ENCODE measurements at regions not wholly inside any gene's neighbourhood (a gene's known extent, or its start where the extent isn't known, plus 50 kb on each side); places are given as distances from the start of the nearest gene placed in this dataset.
"Not testable (repeated sequence)": the region's sequence is repeated elsewhere in the genome, so short reads cannot be mapped to it uniquely, and the experiment has no call there.

DNA sequence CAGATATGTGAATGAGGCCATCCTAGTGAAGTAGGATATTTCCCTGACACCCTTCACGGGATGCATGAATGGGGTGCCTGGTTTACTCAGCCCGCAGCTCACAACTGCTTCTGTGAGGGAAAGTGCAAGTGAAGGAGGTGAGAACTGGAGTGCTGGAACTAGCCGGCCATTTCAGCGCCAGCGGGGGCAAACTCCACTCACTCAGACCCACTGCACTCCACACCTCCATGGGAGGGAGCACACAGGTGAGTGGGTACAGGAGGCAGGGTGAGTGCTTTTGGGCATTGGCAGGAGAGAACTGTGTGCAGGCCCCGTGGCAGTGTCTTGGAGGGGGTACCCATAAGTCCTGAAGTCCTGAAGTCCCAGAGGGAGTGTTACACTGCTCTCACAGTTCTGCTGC, 1008.4 kb downstream of the SLC6A15 start:
- ChIA-PET POLR2A (no interaction called here), CTCF (no interaction called here)
- Mint-ChIP-seq H3K27me3 (no peaks in the 10 kb centered on the region), H3K4me1 (ENCODE audit: low read depth) (no peaks in the 10 kb centered on the region), H3K4me3 (no peak overlapping the region), H3K9me3 (peaks cover 4% of the 10 kb centered on the region), H3K27ac (no peak overlapping the region), H3K36me3 (no peaks in the 10 kb centered on the region)
- intact Hi-C loops (cut with micrococcal nuclease): no loop called here
- no peak for DNase-seq

DNA sequence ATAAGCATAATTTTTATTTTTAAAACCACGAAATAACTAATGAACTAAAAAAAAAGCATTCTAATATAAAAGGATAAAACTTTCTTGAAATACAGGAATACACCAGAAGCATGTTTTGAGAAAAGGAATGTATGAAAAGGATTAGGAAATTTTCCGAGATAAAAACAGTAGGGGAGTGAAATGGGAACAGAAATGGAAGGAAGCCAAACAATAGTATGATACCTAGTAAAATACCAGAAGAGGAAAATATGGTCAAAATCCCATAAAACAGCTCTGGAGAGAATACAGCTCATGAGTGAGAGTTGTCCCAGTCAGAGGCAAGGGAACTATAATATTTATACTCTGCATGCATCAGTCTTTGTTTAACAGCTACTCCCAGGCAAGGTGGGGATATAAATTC, 1016.2 kb downstream of the SLC6A15 start:
- no peaks in the 10 kb centered on the region for H3K27me3 Mint-ChIP-seq
- no peak overlapping the region for H3K4me3 Mint-ChIP-seq
- CTCF ChIA-PET: no interaction called here
- no peak for DNase-seq
- POLR2A ChIA-PET: interaction anchor here (0.6 kb wide), 1 partner anchor 115 kb away, joined by 3 read pairs; no protein-coding TSS in a partner anchor
- no peak overlapping the region for H3K27ac Mint-ChIP-seq
- no peaks in the 10 kb centered on the region for H3K36me3 Mint-ChIP-seq
- H3K4me1 Mint-ChIP-seq (ENCODE audit: low read depth): no peaks in the 10 kb centered on the region
- H3K9me3 Mint-ChIP-seq: peaks cover 5% of the 10 kb centered on the region
- intact Hi-C loops (cut with micrococcal nuclease): no loop called here

DNA sequence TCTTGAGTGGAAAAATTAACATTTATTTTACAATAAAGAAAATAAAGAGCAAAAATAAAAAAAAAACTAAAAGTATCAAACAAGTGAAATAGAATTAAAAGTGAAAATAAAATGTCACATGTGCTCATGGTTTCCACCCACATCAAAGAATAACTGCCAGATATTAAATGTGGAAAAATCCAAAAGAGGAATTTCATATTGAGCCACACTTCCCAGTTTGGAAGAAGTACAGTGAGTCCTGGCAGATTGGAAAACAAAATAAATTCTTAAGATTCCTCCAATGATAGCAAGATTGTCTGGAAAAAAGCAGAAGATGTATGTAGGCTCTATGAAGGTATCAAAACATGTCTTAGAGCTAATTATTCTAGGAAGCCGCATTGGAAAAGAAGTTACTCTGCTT, 1019.5 kb downstream of the SLC6A15 start:
- H3K9me3 Mint-ChIP-seq: peaks cover 3% of the 10 kb centered on the region
- H3K36me3 Mint-ChIP-seq: no peaks in the 10 kb centered on the region
- no peaks in the 10 kb centered on the region for H3K27me3 Mint-ChIP-seq
- ChIA-PET CTCF (no interaction called here), POLR2A (no interaction called here)
- intact Hi-C loops (cut with micrococcal nuclease): no loop called here
- DNase-seq: no peak
- no peaks in the 10 kb centered on the region for H3K4me1 Mint-ChIP-seq (ENCODE audit: low read depth)
- H3K4me3 Mint-ChIP-seq: no peak overlapping the region
- H3K27ac Mint-ChIP-seq: no peak overlapping the region

DNA sequence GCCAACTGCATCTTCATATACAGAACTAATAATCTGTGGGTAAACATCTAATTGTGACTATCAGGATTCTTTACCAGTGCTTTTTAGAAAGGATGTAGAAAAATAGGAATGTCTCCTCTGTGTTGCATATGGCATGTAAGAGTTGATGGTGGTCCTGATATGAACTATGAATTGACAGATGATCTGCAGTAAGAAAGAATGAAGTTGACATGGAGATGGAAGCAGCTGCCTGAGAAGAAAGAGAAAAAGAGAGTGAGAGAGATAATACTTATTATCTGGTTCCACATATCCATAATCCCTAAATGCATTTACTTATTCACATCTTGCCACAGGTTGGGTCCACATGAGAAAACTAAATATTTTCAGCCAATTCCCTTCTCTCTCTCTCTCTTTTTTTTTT, 1022.9 kb downstream of the SLC6A15 start:
- H3K27me3 Mint-ChIP-seq: no peaks in the 10 kb centered on the region
- POLR2A ChIA-PET: no interaction called here
- no peak overlapping the region for H3K27ac Mint-ChIP-seq
- CTCF ChIA-PET: no interaction called here
- DNase-seq: no peak
- no peaks in the 10 kb centered on the region for H3K36me3 Mint-ChIP-seq
- no peak overlapping the region for H3K4me3 Mint-ChIP-seq
- intact Hi-C loops (cut with micrococcal nuclease): no loop called here
- H3K4me1 Mint-ChIP-seq (ENCODE audit: low read depth): no peaks in the 10 kb centered on the region
- H3K9me3 Mint-ChIP-seq: peaks cover 3% of the 10 kb centered on the region

DNA sequence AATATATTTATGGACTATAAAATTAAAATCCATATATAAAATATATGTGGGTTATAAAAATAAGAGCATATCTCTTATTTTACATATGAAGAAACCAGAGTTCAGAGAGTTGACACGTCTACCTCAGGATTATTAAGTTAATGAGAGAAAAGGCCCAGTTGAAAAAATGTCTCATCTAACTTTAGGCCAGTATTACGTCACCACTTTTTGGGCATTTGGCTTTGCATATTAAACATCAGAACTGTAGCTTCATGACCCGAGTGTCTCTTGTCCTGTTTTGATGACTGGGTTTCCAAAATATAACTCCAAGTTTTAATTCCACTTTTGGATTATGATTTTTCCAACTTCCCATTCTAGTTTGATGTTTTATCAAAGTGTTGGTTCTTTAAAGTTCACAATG, 1026.1 kb downstream of the SLC6A15 start:
- intact Hi-C loops (cut with micrococcal nuclease): no loop called here

DNA sequence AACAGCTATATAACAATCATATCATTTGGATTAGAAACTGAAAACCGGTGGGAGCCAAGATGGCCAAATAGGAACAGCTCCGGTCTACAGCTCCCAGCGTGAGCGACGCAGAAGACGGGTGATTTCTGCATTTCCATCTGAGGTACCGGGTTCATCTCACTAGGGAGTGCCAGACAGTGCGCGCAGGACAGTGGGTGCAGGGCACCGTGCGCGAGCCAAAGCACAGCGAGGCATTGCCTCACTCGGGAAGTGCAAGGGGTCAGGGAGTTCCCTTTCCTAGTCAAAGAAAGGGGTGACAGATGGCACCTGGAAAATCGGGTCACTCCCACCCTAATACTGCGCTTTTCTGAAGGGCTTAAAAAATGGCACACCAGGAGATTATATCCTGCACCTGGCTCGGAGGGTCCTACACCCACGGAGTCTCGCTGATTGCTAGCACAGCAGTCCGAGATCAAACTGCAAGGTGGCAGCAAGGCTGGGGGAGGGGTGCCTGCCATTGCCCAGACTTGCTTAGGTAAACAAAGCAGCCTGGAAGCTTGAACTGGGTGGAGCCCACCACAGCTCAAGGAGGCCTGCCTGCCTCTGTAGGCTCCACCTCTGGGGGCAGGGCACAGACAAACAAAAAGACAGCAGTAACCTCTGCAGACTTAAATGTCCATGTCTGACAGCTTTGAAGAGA, 1041.5 kb downstream of the SLC6A15 start:
- H3K9me3 Mint-ChIP-seq; H3K4me3 Mint-ChIP-seq; POLR2A ChIA-PET; H3K27me3 Mint-ChIP-seq; H3K4me1 Mint-ChIP-seq (ENCODE audit: low read depth); CTCF ChIA-PET; DNase-seq; H3K27ac Mint-ChIP-seq; H3K36me3 Mint-ChIP-seq; intact Hi-C loops (cut with micrococcal nuclease): not testable (repeated sequence)

More for the DNA sequence above, 1026.1 kb downstream of the SLC6A15 start:
- Mint-ChIP-seq H3K4me1 (ENCODE audit: low read depth) (no peaks in the 10 kb centered on the region), H3K4me3 (no peak overlapping the region), H3K9me3 (peaks cover 3% of the 10 kb centered on the region), H3K36me3 (no peaks in the 10 kb centered on the region), H3K27ac (no peak overlapping the region), H3K27me3 (no peaks in the 10 kb centered on the region)
- CTCF ChIA-PET: no interaction called here
- no peak for DNase-seq
- POLR2A ChIA-PET: no interaction called here

DNA sequence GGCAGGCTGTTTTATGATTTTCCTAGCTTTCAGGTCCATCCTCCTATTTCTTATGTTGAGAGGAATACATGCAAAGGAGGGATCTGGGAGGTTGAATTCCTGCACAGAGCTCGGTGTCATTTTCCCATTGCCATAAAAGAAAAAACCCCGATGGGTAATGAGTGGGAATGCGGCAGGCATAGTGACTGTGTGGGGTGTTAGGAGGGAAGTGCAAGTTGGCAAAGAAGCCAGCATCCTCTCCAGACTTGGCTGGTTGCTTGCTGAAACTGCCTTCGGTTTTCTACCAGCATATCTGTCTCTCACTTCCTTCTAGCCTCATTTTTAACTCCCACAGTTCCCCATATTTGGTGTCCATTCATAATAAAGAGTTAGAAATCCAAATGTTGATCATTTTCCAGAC, 1046.1 kb downstream of the SLC6A15 start:
- Mint-ChIP-seq H3K9me3 (no peaks in the 10 kb centered on the region), H3K27me3 (no peaks in the 10 kb centered on the region), H3K4me1 (ENCODE audit: low read depth) (no peaks in the 10 kb centered on the region), H3K36me3 (no peaks in the 10 kb centered on the region), H3K4me3 (no peak overlapping the region), H3K27ac (no peak overlapping the region)
- intact Hi-C loops (cut with micrococcal nuclease): no loop called here
- no peak for DNase-seq
- ChIA-PET CTCF (no interaction called here), POLR2A (no interaction called here)

DNA sequence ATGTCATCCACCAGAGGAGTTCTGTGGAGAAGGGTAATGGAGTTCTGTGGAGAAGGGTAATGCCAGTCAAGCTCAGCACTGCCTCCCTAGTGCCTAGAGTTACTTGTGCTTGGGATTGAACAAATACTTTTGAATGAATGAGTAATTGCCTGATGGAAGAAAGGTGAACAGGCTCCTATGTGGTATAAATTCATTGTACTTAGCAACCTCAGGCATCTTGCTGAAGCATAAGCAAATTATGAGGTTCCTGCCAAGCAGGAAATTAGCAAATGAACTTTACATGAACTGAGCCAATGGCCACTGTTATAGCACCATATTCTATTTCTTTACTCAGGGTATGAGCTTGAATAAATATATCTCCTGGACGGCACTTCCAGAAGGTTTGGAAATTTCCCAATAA, 1047.2 kb downstream of the SLC6A15 start:
- Mint-ChIP-seq H3K27ac (no peak overlapping the region), H3K4me3 (no peak overlapping the region), H3K27me3 (no peaks in the 10 kb centered on the region), H3K4me1 (ENCODE audit: low read depth) (no peaks in the 10 kb centered on the region), H3K36me3 (no peaks in the 10 kb centered on the region), H3K9me3 (no peaks in the 10 kb centered on the region)
- CTCF ChIA-PET: interaction anchor here (0.7 kb wide), 1 partner anchor 37 kb away, joined by 3 read pairs; no protein-coding TSS in a partner anchor
- intact Hi-C loops (cut with micrococcal nuclease): no loop called here
- DNase-seq: no peak
- POLR2A ChIA-PET: no interaction called here

DNA sequence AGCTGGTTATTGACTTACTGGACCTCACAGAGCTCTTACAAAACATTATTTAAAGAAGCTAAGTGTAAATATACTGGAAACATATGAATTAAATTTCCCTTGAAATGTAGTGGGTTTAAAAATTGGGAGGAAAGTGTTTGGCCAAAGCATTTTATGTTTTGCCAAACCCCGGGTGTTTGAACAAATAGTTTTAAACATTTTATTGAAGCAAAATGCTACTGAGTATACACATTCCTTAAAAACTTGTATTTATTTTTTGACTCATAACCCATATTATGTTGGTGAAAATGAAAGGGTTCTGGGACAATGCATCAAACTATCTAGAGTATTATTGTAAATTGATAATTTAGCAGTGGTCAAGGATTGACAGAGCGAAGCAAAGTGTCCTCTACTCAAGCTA, 1048.5 kb downstream of the SLC6A15 start:
- Mint-ChIP-seq H3K36me3 (no peaks in the 10 kb centered on the region), H3K27me3 (no peaks in the 10 kb centered on the region), H3K27ac (no peak overlapping the region), H3K4me1 (ENCODE audit: low read depth) (no peaks in the 10 kb centered on the region), H3K4me3 (no peak overlapping the region), H3K9me3 (peaks cover 2% of the 10 kb centered on the region)
- CTCF ChIA-PET: no interaction called here
- no peak for DNase-seq
- POLR2A ChIA-PET: no interaction called here
- intact Hi-C loops (cut with micrococcal nuclease): no loop called here

DNA sequence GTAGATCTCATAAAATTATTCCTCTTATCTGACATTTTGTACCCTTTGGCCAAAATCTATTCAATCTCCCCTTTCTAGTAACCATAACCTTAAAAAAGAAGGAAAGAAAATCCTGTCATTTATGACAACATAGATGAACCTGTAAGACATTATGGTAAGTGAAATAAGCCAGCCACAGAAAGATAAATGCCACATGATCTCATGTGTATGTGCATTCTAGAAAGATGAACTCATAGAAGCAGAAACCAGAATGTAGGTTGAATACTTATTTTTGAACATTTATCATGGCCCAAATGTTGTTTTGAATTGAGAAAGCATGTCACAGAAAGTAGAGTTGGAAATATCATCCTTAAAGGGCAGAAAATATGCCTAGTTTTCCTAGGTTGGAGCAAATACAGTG, 1053.6 kb downstream of the SLC6A15 start:
- H3K4me3 Mint-ChIP-seq: no peak overlapping the region
- ChIA-PET POLR2A (no interaction called here), CTCF (no interaction called here)
- no peaks in the 10 kb centered on the region for H3K36me3 Mint-ChIP-seq
- H3K4me1 Mint-ChIP-seq (ENCODE audit: low read depth): no peaks in the 10 kb centered on the region
- H3K27ac Mint-ChIP-seq: no peak overlapping the region
- intact Hi-C loops (cut with micrococcal nuclease): no loop called here
- H3K27me3 Mint-ChIP-seq: no peaks in the 10 kb centered on the region
- peaks cover 33% of the 10 kb centered on the region for H3K9me3 Mint-ChIP-seq
- no peak for DNase-seq

DNA sequence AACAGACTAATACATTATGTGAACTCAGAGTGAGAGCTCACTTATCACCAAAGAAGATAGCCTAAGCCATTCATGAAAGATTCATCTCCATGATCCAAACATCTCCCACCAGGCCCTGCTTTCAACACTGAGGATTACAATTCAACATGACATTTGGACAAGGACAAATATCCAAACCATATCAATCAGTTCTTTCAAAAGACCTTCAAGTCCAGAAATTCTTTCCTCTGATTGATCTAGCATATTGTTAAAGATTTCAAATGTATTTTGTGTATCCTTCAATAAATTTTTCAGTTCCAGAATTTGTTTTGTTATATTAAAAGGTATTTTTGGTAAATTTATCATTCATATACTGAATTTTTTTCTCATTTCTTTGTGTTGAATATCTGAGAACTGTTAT, 1055.8 kb downstream of the SLC6A15 start:
- ChIA-PET POLR2A (no interaction called here), CTCF (no interaction called here)
- H3K27ac Mint-ChIP-seq: no peak overlapping the region
- intact Hi-C loops (cut with micrococcal nuclease): no loop called here
- H3K4me1 Mint-ChIP-seq (ENCODE audit: low read depth): no peaks in the 10 kb centered on the region
- no peak for DNase-seq
- H3K4me3 Mint-ChIP-seq: no peak overlapping the region
- no peaks in the 10 kb centered on the region for H3K36me3 Mint-ChIP-seq
- no peaks in the 10 kb centered on the region for H3K27me3 Mint-ChIP-seq
- peaks cover 33% of the 10 kb centered on the region for H3K9me3 Mint-ChIP-seq

DNA sequence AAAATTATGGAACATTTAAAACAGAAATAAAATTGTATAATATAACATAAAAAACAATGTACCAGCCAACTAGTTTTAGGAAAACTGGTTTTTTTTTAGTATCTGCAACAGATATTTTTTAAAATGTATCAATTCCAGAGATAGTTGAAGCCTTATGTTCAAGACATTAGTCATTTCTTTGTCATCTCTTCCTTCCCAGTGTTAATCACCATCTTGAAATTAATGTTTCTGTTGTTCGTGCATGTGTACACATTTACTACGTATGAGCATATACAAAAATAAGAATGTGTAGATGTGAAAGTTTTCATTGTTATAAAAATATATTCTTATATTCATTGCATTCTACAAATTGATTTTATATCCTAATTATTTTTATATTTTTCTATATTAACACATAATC, 1062.1 kb downstream of the SLC6A15 start:
- H3K27ac Mint-ChIP-seq: no peak overlapping the region
- DNase-seq: no peak
- no peaks in the 10 kb centered on the region for H3K27me3 Mint-ChIP-seq
- intact Hi-C loops (cut with micrococcal nuclease): no loop called here
- no peak overlapping the region for H3K4me3 Mint-ChIP-seq
- H3K9me3 Mint-ChIP-seq: peaks cover 6% of the 10 kb centered on the region
- ChIA-PET CTCF (no interaction called here), POLR2A (no interaction called here)
- H3K4me1 Mint-ChIP-seq (ENCODE audit: low read depth): no peaks in the 10 kb centered on the region
- H3K36me3 Mint-ChIP-seq: no peaks in the 10 kb centered on the region

DNA sequence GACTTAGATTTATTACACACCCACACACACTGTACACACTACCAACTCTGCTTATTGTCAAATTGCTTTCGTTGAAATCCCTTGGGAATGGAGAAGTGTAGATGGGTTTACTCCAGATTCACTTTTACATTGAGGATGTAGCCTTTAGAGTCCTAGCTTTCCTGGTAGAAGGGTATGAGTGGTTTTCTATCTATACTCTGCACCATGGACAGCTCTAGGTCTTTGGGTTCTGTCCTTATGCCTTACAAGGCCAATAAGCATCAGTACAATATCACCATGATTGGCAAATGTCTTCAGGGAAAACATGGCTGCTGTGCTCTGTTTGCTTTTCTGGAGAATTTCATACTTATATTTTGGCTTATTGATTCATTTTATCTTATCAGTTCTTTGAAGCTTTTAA, 1063.9 kb downstream of the SLC6A15 start:
- Mint-ChIP-seq H3K36me3 (no peaks in the 10 kb centered on the region), H3K27ac (no peak overlapping the region), H3K4me1 (ENCODE audit: low read depth) (no peaks in the 10 kb centered on the region), H3K9me3 (no peaks in the 10 kb centered on the region), H3K4me3 (no peak overlapping the region), H3K27me3 (no peaks in the 10 kb centered on the region)
- CTCF ChIA-PET: no interaction called here
- no peak for DNase-seq
- intact Hi-C loops (cut with micrococcal nuclease): no loop called here
- POLR2A ChIA-PET: no interaction called here

DNA sequence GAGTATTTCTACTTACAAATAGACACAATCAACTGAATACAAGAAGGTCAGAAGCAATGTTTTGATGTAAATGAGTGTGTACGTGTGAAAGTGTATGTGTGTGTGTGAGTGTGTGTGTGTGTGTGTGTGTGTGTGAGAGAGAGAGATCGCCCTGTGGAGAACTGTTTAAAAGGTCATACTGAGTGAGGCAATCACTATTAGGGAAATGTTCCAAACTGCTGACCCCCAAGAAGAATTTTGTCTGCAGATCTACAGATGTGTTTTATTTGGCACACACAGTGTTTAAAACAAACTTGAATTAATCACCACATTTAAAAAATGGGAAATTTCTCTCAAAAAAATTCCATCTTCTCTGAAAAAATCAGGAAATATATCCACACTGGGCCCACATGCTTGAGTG, 1069.1 kb downstream of the SLC6A15 start:
- Mint-ChIP-seq H3K36me3 (no peaks in the 10 kb centered on the region), H3K4me3 (no peak overlapping the region), H3K27me3 (no peaks in the 10 kb centered on the region), H3K4me1 (ENCODE audit: low read depth) (no peaks in the 10 kb centered on the region), H3K9me3 (no peaks in the 10 kb centered on the region), H3K27ac (no peak overlapping the region)
- ChIA-PET CTCF (no interaction called here), POLR2A (no interaction called here)
- no peak for DNase-seq
- intact Hi-C loops (cut with micrococcal nuclease): no loop called here
